ENCODE measurements at regions not wholly inside any gene's neighbourhood (a gene's known extent, or its start where the extent isn't known, plus 50 kb on each side); places are given as distances from the start of the nearest gene placed in this dataset.

- H3K4me3 ChIP-seq (replicated peaks; ENCODE audit: insufficient read depth, low read length) = no peak overlapping the region
- no peak overlapping the region for H3K27ac ChIP-seq (replicated peaks)
- no peak for DNase-seq (ENCODE audit: low read depth in 1 of 2, low spot score in 1 of 2)
- peaks cover 3% of the 10 kb centered on the region for H3K27me3 ChIP-seq (ENCODE audit: insufficient read depth, poor library complexity, severe bottlenecking)
- TF ChIP-seq GABPA (IDR thresholded peaks at IDR 0.05; ENCODE audit: low read depth) = no peak
- TF ChIP-seq POLR2AphosphoS5 (IDR thresholded peaks at IDR 0.05; ENCODE audit: low read depth) = no peak
- no peak for TF ChIP-seq SPI1 (IDR thresholded peaks at IDR 0.05; ENCODE audit: borderline replicate concordance, low read depth)
- TF ChIP-seq CTCF (IDR thresholded peaks at IDR 0.05; ENCODE audit: insufficient read depth, low read length) = no peak
- TF ChIP-seq REST (IDR thresholded peaks at IDR 0.05; ENCODE audit: insufficient replicate concordance, low read depth) = no peak
Observed at GRCh38 chr6:8234321-8234720, 132.0 kb upstream of the EEF1E1 start.

- H3K27ac ChIP-seq (replicated peaks) = no peak overlapping the region
- H3K4me3 ChIP-seq (replicated peaks; ENCODE audit: insufficient read depth, low read length) = no peak overlapping the region
- TF ChIP-seq CTCF (IDR thresholded peaks at IDR 0.05; ENCODE audit: insufficient read depth, low read length) (no peak), REST (IDR thresholded peaks at IDR 0.05; ENCODE audit: insufficient replicate concordance, low read depth) (no peak), GABPA (IDR thresholded peaks at IDR 0.05; ENCODE audit: low read depth) (no peak), POLR2AphosphoS5 (IDR thresholded peaks at IDR 0.05; ENCODE audit: low read depth) (no peak), SPI1 (IDR thresholded peaks at IDR 0.05; ENCODE audit: borderline replicate concordance, low read depth) (no peak)
- peaks cover 3% of the 10 kb centered on the region for H3K27me3 ChIP-seq (ENCODE audit: insufficient read depth, poor library complexity, severe bottlenecking)
- no peak for DNase-seq (ENCODE audit: low read depth in 1 of 2, low spot score in 1 of 2)
Observed at GRCh38 chr6:8231956-8232355, 129.6 kb upstream of the EEF1E1 start.

GRCh38 chr6:8229915-8230756 lies 127.8 kb upstream of the EEF1E1 start:
- DNase-seq (ENCODE audit: low read depth in 1 of 2, low spot score in 1 of 2) = no peak
- TF ChIP-seq SPI1 (IDR thresholded peaks at IDR 0.05; ENCODE audit: borderline replicate concordance, low read depth) (no peak), CTCF (IDR thresholded peaks at IDR 0.05; ENCODE audit: insufficient read depth, low read length) (no peak), GABPA (IDR thresholded peaks at IDR 0.05; ENCODE audit: low read depth) (no peak), POLR2AphosphoS5 (IDR thresholded peaks at IDR 0.05; ENCODE audit: low read depth) (no peak), REST (IDR thresholded peaks at IDR 0.05; ENCODE audit: insufficient replicate concordance, low read depth) (no peak)
- H3K27ac ChIP-seq (replicated peaks) = no peak overlapping the region
- no peak overlapping the region for H3K4me3 ChIP-seq (replicated peaks; ENCODE audit: insufficient read depth, low read length)
- H3K27me3 ChIP-seq (ENCODE audit: insufficient read depth, poor library complexity, severe bottlenecking) = peaks cover 3% of the 10 kb centered on the region

All from HL-60 (cell line).